ENCODE measurements at regions not wholly inside any gene's neighbourhood (a gene's known extent, or its start where the extent isn't known, plus 50 kb on each side); places are given as distances from the start of the nearest gene placed in this dataset.
"Not testable (repeated sequence)": the region's sequence is repeated elsewhere in the genome, so short reads cannot be mapped to it uniquely, and the experiment has no call there.

- DNase-seq (ENCODE audit: low read depth), result no peak
- no peak for TF ChIP-seq CTCF (IDR thresholded peaks at IDR 0.05; ENCODE audit: insufficient read depth, low read depth, low read length, missing control alignments)
- H3K4me3 ChIP-seq (ENCODE audit: low read depth, low read length), result no peak overlapping the region
These were observed 643.5 kb upstream of the DPP6 start for GRCh38 chr7:153408360-153409335.

- DNase-seq (ENCODE audit: low read depth), result not testable (repeated sequence)
These were observed 642.4 kb upstream of the DPP6 start for GRCh38 chr7:153409567-153410342.

GRCh38 chr7:153410997-153411642 lies 641.1 kb upstream of the DPP6 start:
- H3K4me3 ChIP-seq (ENCODE audit: low read depth, low read length); DNase-seq (ENCODE audit: low read depth): not testable (repeated sequence)

More at GRCh38 chr7:153409567-153410342, 642.4 kb upstream of the DPP6 start:
- not testable (repeated sequence) for H3K4me3 ChIP-seq (ENCODE audit: low read depth, low read length)

- not testable (repeated sequence) for DNase-seq (ENCODE audit: low read depth); H3K4me3 ChIP-seq (ENCODE audit: low read depth, low read length)
These were observed 639.9 kb upstream of the DPP6 start for GRCh38 chr7:153412114-153412823.

- not testable (repeated sequence) for DNase-seq (ENCODE audit: low read depth); H3K4me3 ChIP-seq (ENCODE audit: low read depth, low read length)
These were observed 639.4 kb upstream of the DPP6 start for GRCh38 chr7:153412824-153413198.

- TF ChIP-seq CTCF (IDR thresholded peaks at IDR 0.05; ENCODE audit: insufficient read depth, low read depth, low read length, missing control alignments), result no peak
- H3K4me3 ChIP-seq (ENCODE audit: low read depth, low read length), result no peak overlapping the region
- no peak for DNase-seq (ENCODE audit: low read depth)
These were observed 639.0 kb upstream of the DPP6 start for GRCh38 chr7:153413199-153413539.

GRCh38 chr7:153413540-153414287 lies 638.5 kb upstream of the DPP6 start:
- no peak for DNase-seq (ENCODE audit: low read depth)
- no peak for TF ChIP-seq CTCF (IDR thresholded peaks at IDR 0.05; ENCODE audit: insufficient read depth, low read depth, low read length, missing control alignments)
- no peak overlapping the region for H3K4me3 ChIP-seq (ENCODE audit: low read depth, low read length)

- no peak for DNase-seq (ENCODE audit: low read depth)
- TF ChIP-seq CTCF (IDR thresholded peaks at IDR 0.05; ENCODE audit: insufficient read depth, low read depth, low read length, missing control alignments), result no peak
- H3K4me3 ChIP-seq (ENCODE audit: low read depth, low read length), result no peak overlapping the region
These were observed 637.9 kb upstream of the DPP6 start for GRCh38 chr7:153414288-153414629.

Data from GM12865 (cell line).